ENCODE measurements at regions not wholly inside any gene's neighbourhood (a gene's known extent, or its start where the extent isn't known, plus 50 kb on each side); places are given as distances from the start of the nearest gene placed in this dataset.
A peak's percentile ranks its signal among the peaks of the same experiment; 100 is the strongest.

- DNase-seq: no peak
Measured at GRCh38 chr2:34025196-34025595, 426.1 kb upstream of the FAM98A start.

- DNase-seq: peak; percentile 67
Measured at GRCh38 chr2:34012715-34013302, 413.7 kb upstream of the FAM98A start.

GRCh38 chr2:34011684-34012083 is 412.6 kb upstream of the FAM98A start:
- DNase-seq: no peak

- DNase-seq: no peak
Measured at GRCh38 chr2:34005901-34006300, 406.8 kb upstream of the FAM98A start.

- no peak for DNase-seq
Measured at GRCh38 chr2:34004936-34005335, 405.8 kb upstream of the FAM98A start.

GRCh38 chr2:34003795-34004194 is 404.7 kb upstream of the FAM98A start:
- DNase-seq: no peak

- no peak for DNase-seq
Measured at GRCh38 chr2:34001557-34001956, 402.5 kb upstream of the FAM98A start.

GRCh38 chr2:33984131-33984530 is 385.0 kb upstream of the FAM98A start:
- no peak for DNase-seq

GRCh38 chr2:33978471-33978870 is 379.4 kb upstream of the FAM98A start:
- DNase-seq: no peak

GRCh38 chr2:33975498-33975897 is 376.4 kb upstream of the FAM98A start:
- DNase-seq: no peak

- no peak for DNase-seq
Measured at GRCh38 chr2:33967103-33967502, 368.0 kb upstream of the FAM98A start.

GRCh38 chr2:33958591-33958990 is 359.5 kb upstream of the FAM98A start:
- DNase-seq: no peak

GRCh38 chr2:33949371-33949770 is 350.3 kb upstream of the FAM98A start:
- DNase-seq: no peak

GRCh38 chr2:33946193-33946592 is 347.1 kb upstream of the FAM98A start:
- no peak for DNase-seq

GRCh38 chr2:33933203-33933602 is 334.1 kb upstream of the FAM98A start:
- no peak for DNase-seq

- DNase-seq: peak; percentile 5
Measured at GRCh38 chr2:33931164-33931563, 332.1 kb upstream of the FAM98A start.

GRCh38 chr2:33929467-33929866 is 330.4 kb upstream of the FAM98A start:
- DNase-seq: peak; percentile 45

- no peak for DNase-seq
Measured at GRCh38 chr2:33927756-33928155, 328.7 kb upstream of the FAM98A start.

GRCh38 chr2:33925311-33925710 is 326.2 kb upstream of the FAM98A start:
- DNase-seq: no peak

GRCh38 chr2:33924586-33925169 is 325.6 kb upstream of the FAM98A start:
- DNase-seq: no peak

GRCh38 chr2:33917252-33917651 is 318.2 kb upstream of the FAM98A start:
- DNase-seq: no peak

GRCh38 chr2:33913071-33913616 is 314.0 kb upstream of the FAM98A start:
- no peak for DNase-seq

GRCh38 chr2:33911327-33911726 is 312.2 kb upstream of the FAM98A start:
- no peak for DNase-seq

- DNase-seq: no peak
Measured at GRCh38 chr2:33909945-33910695, 311.0 kb upstream of the FAM98A start.

Measured in RPMI8226 (cell line).